GM12878 (cell line): ENCODE measurements at regions not wholly inside any gene's neighbourhood (a gene's known extent, or its start where the extent isn't known, plus 50 kb on each side); places are given as distances from the start of the nearest gene placed in this dataset.

Experiments
- PAX5 ChIP-seq: IDR thresholded peaks from 2 replicates; pipeline ENCODE4 v1.6.1; 2011; ENCODE audit warnings: low read depth, low read length, borderline replicate concordance
- POLR2A ChIP-seq: IDR thresholded peaks from 2 replicates; pipeline ENCODE4 v1.6.1; 2011; ENCODE audit warnings: low read depth, mild to moderate bottlenecking, low read length
- TCF12 ChIP-seq: IDR thresholded peaks from 2 replicates; pipeline ENCODE4 v1.6.1; 2011; ENCODE audit warnings: low read depth, mild to moderate bottlenecking, low read length

GRCh38 chr2:10239561-10239967 is 63.1 kb upstream of the HPCAL1 start:
- no peak for TF ChIP-seq POLR2A
- TF ChIP-seq PAX5 = no peak
- no peak for TF ChIP-seq TCF12
